Mucosa of descending colon (tissue), 3 donors: ENCODE measurements at regions not wholly inside any gene's neighbourhood (a gene's known extent, or its start where the extent isn't known, plus 50 kb on each side); places are given as distances from the start of the nearest gene placed in this dataset.
"Not testable (repeated sequence)": the region's sequence is repeated elsewhere in the genome, so short reads cannot be mapped to it uniquely, and the experiment has no call there.

ENCODE experiments used
- ATAC-seq: fragments of 200-7000 bp; cut with Tn5 transposase; one replicate; pipeline ENCODE4 v1.9.1; 2020; ENCODE audit warnings: mild to moderate bottlenecking, moderate library complexity
- DNase-seq, 3 donors: peaks; one replicate each; pipeline ENCODE4 v3.0.0-alpha.2; 2020
- H3K36me3 ChIP-seq: fragments of 200-600 bp; one replicate; pipeline ENCODE4 v1.8.0; 2021; ENCODE audit warnings: low read depth, mild to moderate bottlenecking
- H3K4me1 ChIP-seq: fragments of 200-600 bp; one replicate; pipeline ENCODE4 v1.8.0; 2021; ENCODE audit warnings: low read depth, mild to moderate bottlenecking
- H3K4me3 ChIP-seq: fragments of 200-600 bp; one replicate; pipeline ENCODE4 v1.8.0; 2021; ENCODE audit warnings: mild to moderate bottlenecking
- H3K9me3 ChIP-seq: fragments of 200-600 bp; one replicate; pipeline ENCODE4 v1.8.0; 2021; ENCODE audit warnings: mild to moderate bottlenecking
- CTCF ChIP-seq: fragments of 200-600 bp; IDR thresholded peaks from one replicate; pipeline ENCODE4 v1.8.0; 2022; ENCODE audit warnings: antibody characterized with exemption, mild to moderate bottlenecking
- intact Hi-C, 2 donors: fragments of 100-400 bp; cut with DNase I in 1 of 2; cut with micrococcal nuclease in 1 of 2; formaldehyde crosslinking; loops; one replicate each; pipeline versions ENCODE4 v1.11.0 to v1.11.1; 2022; cut with DNase I, micrococcal nuclease
- donor health status: DM: no; HTN: no; CAD: no; lungs with moderate emphysema.
- donor health status: DM: no; HTN: no; CAD: no.
- donor health status: DM: no; HTN: yes; CAD: no.

- H3K9me3 ChIP-seq, intact Hi-C loops, ATAC-seq, DNase-seq, H3K36me3 ChIP-seq, H3K4me1 ChIP-seq, H3K4me3 ChIP-seq: not testable (repeated sequence)
Observed at GRCh38 chr9:39583413-39583747, 227.9 kb downstream of the SPATA31A1 start.

GRCh38 chr9:39585233-39585632, 229.8 kb downstream of the SPATA31A1 start:
- not testable (repeated sequence) for ATAC-seq, H3K4me3 ChIP-seq

GRCh38 chr9:39587844-39588499, 232.5 kb downstream of the SPATA31A1 start:
- Histone ChIP-seq H3K9me3 (no peaks in the 10 kb centered on the region), H3K4me1 (no peaks in the 10 kb centered on the region), H3K36me3 (no peaks in the 10 kb centered on the region), H3K4me3 (no peak overlapping the region)
- ATAC-seq = no peak
- TF ChIP-seq CTCF = no peak
- intact Hi-C loops = no loop called here
- no peak for DNase-seq

More at GRCh38 chr9:39585233-39585632, 229.8 kb downstream of the SPATA31A1 start:
- H3K9me3 ChIP-seq, intact Hi-C loops, H3K4me1 ChIP-seq, H3K36me3 ChIP-seq, DNase-seq: not testable (repeated sequence)

- Histone ChIP-seq H3K9me3 (no peaks in the 10 kb centered on the region), H3K4me1 (no peaks in the 10 kb centered on the region), H3K4me3 (no peak overlapping the region), H3K36me3 (no peaks in the 10 kb centered on the region)
- intact Hi-C loops = no loop called here
- TF ChIP-seq CTCF = no peak
- DNase-seq (no peak), ATAC-seq (no peak)
Observed at GRCh38 chr9:39588500-39589137, 233.2 kb downstream of the SPATA31A1 start.

GRCh38 chr9:39604089-39604488, 248.6 kb downstream of the SPATA31A1 start:
- intact Hi-C loops = not testable (repeated sequence)

GRCh38 chr9:39611449-39612231, 256.2 kb downstream of the SPATA31A1 start:
- ATAC-seq, DNase-seq, intact Hi-C loops, H3K4me1 ChIP-seq, H3K4me3 ChIP-seq, H3K9me3 ChIP-seq, H3K36me3 ChIP-seq: not testable (repeated sequence)

More at GRCh38 chr9:39604089-39604488, 248.6 kb downstream of the SPATA31A1 start:
- H3K4me3 ChIP-seq, ATAC-seq, H3K36me3 ChIP-seq, DNase-seq, H3K9me3 ChIP-seq, H3K4me1 ChIP-seq: not testable (repeated sequence)

- DNase-seq, H3K36me3 ChIP-seq, H3K9me3 ChIP-seq, intact Hi-C loops, H3K4me3 ChIP-seq, H3K4me1 ChIP-seq, ATAC-seq: not testable (repeated sequence)
Observed at GRCh38 chr9:39616480-39616879, 261.0 kb downstream of the SPATA31A1 start.

GRCh38 chr9:39624048-39624447, 268.6 kb downstream of the SPATA31A1 start:
- H3K36me3 ChIP-seq, DNase-seq, H3K4me3 ChIP-seq, H3K9me3 ChIP-seq, intact Hi-C loops, ATAC-seq, H3K4me1 ChIP-seq: not testable (repeated sequence)

- intact Hi-C loops, H3K4me3 ChIP-seq, H3K36me3 ChIP-seq, H3K9me3 ChIP-seq, H3K4me1 ChIP-seq, DNase-seq, ATAC-seq: not testable (repeated sequence)
Observed at GRCh38 chr9:39632071-39632470, 276.6 kb downstream of the SPATA31A1 start.

- DNase-seq, H3K36me3 ChIP-seq, H3K4me3 ChIP-seq, H3K4me1 ChIP-seq, H3K9me3 ChIP-seq, ATAC-seq, intact Hi-C loops: not testable (repeated sequence)
Observed at GRCh38 chr9:39649029-39649428, 293.6 kb downstream of the SPATA31A1 start.

GRCh38 chr9:39656960-39657603, 301.6 kb downstream of the SPATA31A1 start:
- H3K36me3 ChIP-seq, H3K4me3 ChIP-seq, intact Hi-C loops, H3K9me3 ChIP-seq, DNase-seq, H3K4me1 ChIP-seq, ATAC-seq: not testable (repeated sequence)

GRCh38 chr9:39663020-39663419, 307.6 kb downstream of the SPATA31A1 start:
- peak; percentile 43 for ATAC-seq
- intact Hi-C loops, DNase-seq: not testable (repeated sequence)

More at GRCh38 chr9:39663020-39663419, 307.6 kb downstream of the SPATA31A1 start:
- H3K4me1 ChIP-seq, H3K36me3 ChIP-seq, H3K9me3 ChIP-seq, H3K4me3 ChIP-seq: not testable (repeated sequence)
